Caco-2 (cell line): ENCODE measurements at regions not wholly inside any gene's neighbourhood (a gene's known extent, or its start where the extent isn't known, plus 50 kb on each side); places are given as distances from the start of the nearest gene placed in this dataset.

Source experiments
- BruUV-seq: library from RNA; stranded (reverse); fragments of 400-500 nt; replicated peaks from 2 replicates; lab custom pipeline; 2021; lab: Mats Ljungman, UMichigan
- CTCF ChIA-PET: fragments of 300-600 bp; sonication (Branson Sonifier 250); formaldehyde crosslinking; loops from one replicate; lab custom pipeline; 2022; ENCODE audit warnings: antibody characterized with exemption; lab: Charles Lee
- POLR2A ChIA-PET: fragments of 300-600 bp; sonication (Branson Sonifier 250); formaldehyde crosslinking; loops from one replicate; lab custom pipeline; 2022; ENCODE audit warnings: antibody characterized with exemption; lab: Charles Lee
- DNase-seq, 2 experiments: peaks; one replicate each; pipeline versions ENCODE4 v3.0.0 to v3.0.0-alpha.2; 2020 to 2022
- H3K27me3 ChIP-seq: replicated peaks from 2 replicates; pipeline ENCODE4 v1.6.0; 2011; ENCODE audit warnings: low read length; ENCODE audit not compliant: control insufficient read depth, insufficient read depth
- H3K36me3 ChIP-seq: 2 replicates; pipeline ENCODE4 v1.5.1; 2011; ENCODE audit warnings: low read length; ENCODE audit not compliant: control insufficient read depth, insufficient read depth
- H3K4me1 ChIP-seq: fragments of 250-450 bp; sonication (Bioruptor Pico); 2 replicates; pipeline ENCODE4 v1.5.1; 2020; ENCODE audit warnings: mild to moderate bottlenecking
- H3K4me3 ChIP-seq: 2 replicates; pipeline ENCODE4 v1.5.1; 2011; ENCODE audit warnings: low read depth, mild to moderate bottlenecking, control low read depth, low read length
- H3K9me3 ChIP-seq: fragments of 250-450 bp; sonication (Bioruptor Pico); 2 replicates; pipeline ENCODE4 v1.5.1; 2020; ENCODE audit warnings: mild to moderate bottlenecking, moderate library complexity
- H3K27ac Mint-ChIP-seq: one replicate; pipeline ENCODE4 v1.8.0; 2022; ENCODE audit warnings: mixed read lengths; ENCODE audit not compliant: unreplicated experiment
- H3K27me3 Mint-ChIP-seq: one replicate; pipeline ENCODE4 v1.8.0; 2022; ENCODE audit warnings: mixed read lengths; ENCODE audit not compliant: insufficient read depth, unreplicated experiment
- H3K36me3 Mint-ChIP-seq: one replicate; pipeline ENCODE4 v1.8.0; 2022; ENCODE audit warnings: mild to moderate bottlenecking, mixed read lengths; ENCODE audit not compliant: insufficient read depth, unreplicated experiment
- H3K4me1 Mint-ChIP-seq: one replicate; pipeline ENCODE4 v1.8.0; 2022; ENCODE audit warnings: low read depth, mixed read lengths; ENCODE audit not compliant: unreplicated experiment
- H3K4me3 Mint-ChIP-seq: one replicate; pipeline ENCODE4 v1.8.0; 2022; ENCODE audit warnings: mild to moderate bottlenecking, moderate library complexity, mixed read lengths; ENCODE audit not compliant: unreplicated experiment
- H3K9me3 Mint-ChIP-seq: one replicate; pipeline ENCODE4 v1.8.0; 2022; ENCODE audit warnings: mixed read lengths; ENCODE audit not compliant: unreplicated experiment
- CTCF ChIP-seq, 2 experiments: fragments of 200-600 bp in 1 of 2; IDR thresholded peaks; 1 replicate in 1 of 2; 2 replicates in 1 of 2; pipeline versions ENCODE4 v1.5.1 to v1.8.0; 2011 to 2022; ENCODE audit warnings: antibody characterized with exemption in 1 of 2, control low read depth in 1 of 2, inconsistent platforms in 1 of 2, low read depth in 1 of 2, low read length in 1 of 2, mild to moderate bottlenecking in 1 of 2, moderate library complexity in 1 of 2; ENCODE audit not compliant: insufficient read depth in 1 of 2, severe bottlenecking in 1 of 2, unreplicated experiment in 1 of 2
- intact Hi-C: fragments of 100-400 bp; cut with micrococcal nuclease; formaldehyde crosslinking; loops from one replicate; pipeline ENCODE4 v1.10.0; 2022; ENCODE audit not compliant: unreplicated experiment

GRCh38 chr6:78101387-78101786, 448.5 kb downstream of the MEI4 start:
- ChIA-PET POLR2A (no interaction called here), CTCF (no interaction called here)
- Mint-ChIP-seq H3K9me3 (no peaks in the 10 kb centered on the region), H3K27me3 (no peaks in the 10 kb centered on the region), H3K36me3 (no peaks in the 10 kb centered on the region), H3K4me3 (no peak overlapping the region), H3K4me1 (no peaks in the 10 kb centered on the region), H3K27ac (no peak overlapping the region)
- no peaks in the 10 kb centered on the region for H3K27me3 ChIP-seq
- H3K4me1 ChIP-seq, result no peaks in the 10 kb centered on the region
- no peak overlapping the region for H3K4me3 ChIP-seq
- intact Hi-C loops, result no loop called here
- BruUV-seq, result no TSS peak
- H3K36me3 ChIP-seq, result no peaks in the 10 kb centered on the region
- no peaks in the 10 kb centered on the region for H3K9me3 ChIP-seq
- no peak for DNase-seq
- TF ChIP-seq CTCF (IDR thresholded peaks at IDR 0.05; ENCODE audit: insufficient read depth in 1 of 2, low read depth in 1 of 2, low read length in 1 of 2, severe bottlenecking in 1 of 2, unreplicated experiment in 1 of 2), result no peak

GRCh38 chr6:78110641-78111040, 457.8 kb downstream of the MEI4 start:
- POLR2A ChIA-PET, result no interaction called here
- CTCF ChIA-PET, result no interaction called here
- Mint-ChIP-seq H3K4me1 (no peaks in the 10 kb centered on the region), H3K4me3 (no peak overlapping the region), H3K27me3 (no peaks in the 10 kb centered on the region), H3K9me3 (peaks cover 29% of the 10 kb centered on the region), H3K36me3 (no peaks in the 10 kb centered on the region), H3K27ac (no peak overlapping the region)
- Histone ChIP-seq H3K27me3 (no peaks in the 10 kb centered on the region), H3K4me3 (no peak overlapping the region), H3K4me1 (no peaks in the 10 kb centered on the region), H3K36me3 (no peaks in the 10 kb centered on the region), H3K9me3 (no peaks in the 10 kb centered on the region)
- no TSS peak for BruUV-seq
- intact Hi-C loops, result no loop called here
- no peak for DNase-seq
- TF ChIP-seq CTCF (IDR thresholded peaks at IDR 0.05; ENCODE audit: insufficient read depth in 1 of 2, low read depth in 1 of 2, low read length in 1 of 2, severe bottlenecking in 1 of 2, unreplicated experiment in 1 of 2), result no peak

- intact Hi-C loops, result no loop called here
- CTCF ChIA-PET, result no interaction called here
- H3K9me3 ChIP-seq, result no peaks in the 10 kb centered on the region
- Mint-ChIP-seq H3K4me1 (peaks cover 8% of the 10 kb centered on the region), H3K4me3 (no peak overlapping the region), H3K36me3 (no peaks in the 10 kb centered on the region), H3K27ac (no peak overlapping the region), H3K27me3 (no peaks in the 10 kb centered on the region), H3K9me3 (peaks cover 15% of the 10 kb centered on the region)
- TF ChIP-seq CTCF (IDR thresholded peaks at IDR 0.05; ENCODE audit: insufficient read depth in 1 of 2, low read depth in 1 of 2, low read length in 1 of 2, severe bottlenecking in 1 of 2, unreplicated experiment in 1 of 2), result no peak
- no peak for DNase-seq
- no TSS peak for BruUV-seq
- POLR2A ChIA-PET, result no interaction called here
- H3K4me1 ChIP-seq, result no peaks in the 10 kb centered on the region
- no peaks in the 10 kb centered on the region for H3K36me3 ChIP-seq
- no peaks in the 10 kb centered on the region for H3K27me3 ChIP-seq
- no peak overlapping the region for H3K4me3 ChIP-seq
Measured at GRCh38 chr6:78117966-78118365, 465.1 kb downstream of the MEI4 start.
